ENCODE measurements at regions not wholly inside any gene's neighbourhood (a gene's known extent, or its start where the extent isn't known, plus 50 kb on each side); places are given as distances from the start of the nearest gene placed in this dataset.

- TF ChIP-seq EZH2 (IDR thresholded peaks at IDR 0.05) (no peak), CTCF (IDR thresholded peaks at IDR 0.05) (no peak)
Measured at GRCh38 chr18:72444798-72445155, 99.4 kb downstream of the CBLN2 start.
